K562 (cell line): ENCODE measurements at regions not wholly inside any gene's neighbourhood (a gene's known extent, or its start where the extent isn't known, plus 50 kb on each side); places are given as distances from the start of the nearest gene placed in this dataset.

Experiments
- ATAC-seq: fragments of 200-7000 bp; cut with Tn5 transposase; 3 replicates; pipeline ENCODE4 v1.9.1; 2020; ENCODE audit warnings: moderate library complexity
- BruUV-seq: library from RNA; stranded (reverse); fragments of 400-500 nt; replicated peaks from 2 replicates; lab custom pipeline; 2021; lab: Mats Ljungman, UMichigan
- CTCF ChIA-PET: fragments of 300-600 bp; formaldehyde crosslinking; extraction: SDS; loops from one replicate; lab custom pipeline; 2021; ENCODE audit warnings: low intra/inter-chr PET ratio; lab: Yijun Ruan, JAX
- POLR2A ChIA-PET: fragments of 300-600, 350-650 bp; sonication (Branson Sonifier 250); formaldehyde crosslinking; extraction: SDS; loops from one replicate; lab custom pipeline; 2021; ENCODE audit warnings: antibody characterized with exemption, inconsistent platforms; lab: Yijun Ruan, JAX
- DNase-seq, 4 experiments: peaks; one replicate each; pipeline versions ENCODE4 v3.0.0 to v3.0.0-alpha.2; 2011 to 2018; ENCODE audit warnings: low spot score in 3 of 4, mixed read lengths in 3 of 4; ENCODE audit errors: extremely low read depth in 1 of 4
- FAIRE-seq: peaks from 2 replicates; lab custom pipeline; 2011; peaks lifted over from hg19 to GRCh38; lab: Jason Lieb, UNC
- H2AFZ ChIP-seq: 2 replicates; pipeline ENCODE4 v1.6.0; 2011; ENCODE audit warnings: low read depth, low read length, control low read depth, inconsistent platforms
- H3K27ac ChIP-seq: fragments of 200-600 bp; 3 replicates; pipeline ENCODE4 v1.8.0; 2011; ENCODE audit warnings: low read depth, mild to moderate bottlenecking, control low read depth, inconsistent platforms, low read length, moderate library complexity, mixed read lengths; ENCODE audit errors: extremely low read depth
- H3K27me3 ChIP-seq, 2 experiments: fragments of 300-600 bp in 1 of 2; 2 replicates in 1 of 2; 3 replicates in 1 of 2; pipeline versions ENCODE4 v1.6.0 to v1.8.0; 2011; ENCODE audit warnings: inconsistent platforms in 2 of 2, low read length in 2 of 2, mild to moderate bottlenecking in 1 of 2, mixed read lengths in 1 of 2, moderate library complexity in 1 of 2; ENCODE audit not compliant: control insufficient read depth in 2 of 2, insufficient read depth in 2 of 2
- H3K36me3 ChIP-seq: fragments of 300-600 bp; 3 replicates; pipeline ENCODE4 v1.8.0; 2011; ENCODE audit warnings: mild to moderate bottlenecking, low read length, inconsistent platforms; ENCODE audit not compliant: control insufficient read depth, insufficient read depth
- H3K4me1 ChIP-seq, 2 experiments: fragments of 200-600 bp in 1 of 2; replicated peaks in 1 of 2; 2 replicates in 1 of 2; 3 replicates in 1 of 2; pipeline versions ENCODE4 v1.5.1 to v1.8.0; 2011; ENCODE audit warnings: inconsistent platforms in 2 of 2, low read length in 2 of 2, mild to moderate bottlenecking in 1 of 2, mixed read lengths in 1 of 2, moderate library complexity in 1 of 2; ENCODE audit not compliant: control insufficient read depth in 2 of 2, insufficient read depth in 2 of 2
- H3K4me2 ChIP-seq: 2 replicates; pipeline ENCODE4 v1.6.1; 2011; ENCODE audit warnings: low read length, control low read depth, inconsistent platforms, mixed read lengths; ENCODE audit not compliant: insufficient read depth
- H3K4me3 ChIP-seq: fragments of 200-600 bp; sonication (generic), shearing (Covaris generic); 2 replicates; pipeline ENCODE4 v1.5.1; 2016; ENCODE audit warnings: control low read depth, inconsistent platforms
- H3K79me2 ChIP-seq: fragments of 200-600 bp; 3 replicates; pipeline ENCODE4 v1.8.0; 2011; ENCODE audit warnings: low read length, inconsistent platforms; ENCODE audit not compliant: control insufficient read depth, insufficient read depth
- H3K9ac ChIP-seq, 2 experiments: 2 replicates each; pipeline versions ENCODE4 v1.6.0 to v1.6.1; 2011; ENCODE audit warnings: low read depth in 2 of 2, low read length in 2 of 2, control low read depth in 1 of 2, inconsistent platforms in 1 of 2, mild to moderate bottlenecking in 1 of 2, mixed read lengths in 1 of 2; ENCODE audit not compliant: insufficient read depth in 1 of 2
- H3K9me1 ChIP-seq: one replicate; pipeline ENCODE4 v1.6.0; 2011; ENCODE audit warnings: inconsistent platforms, mild to moderate bottlenecking, low read length, moderate library complexity; ENCODE audit not compliant: control insufficient read depth, insufficient read depth
- H3K9me3 ChIP-seq: replicated peaks from 2 replicates; pipeline ENCODE4 v1.5.1; 2011; ENCODE audit warnings: low read depth, low read length, inconsistent platforms; ENCODE audit not compliant: control insufficient read depth, insufficient read depth
- H4K20me1 ChIP-seq: replicated peaks from 2 replicates; pipeline ENCODE4 v1.6.1; 2011; ENCODE audit warnings: low read length, inconsistent platforms, mixed read lengths; ENCODE audit not compliant: control insufficient read depth, insufficient read depth
- C11orf30 ChIP-seq: fragments of 450-650 bp; IDR thresholded peaks from 2 replicates; pipeline ENCODE4 v1.6.1; 2016; ENCODE audit warnings: low read depth, mild to moderate bottlenecking
- EP300 ChIP-seq: IDR thresholded peaks from 2 replicates; pipeline ENCODE4 v1.6.1; 2012; ENCODE audit warnings: low read length, improper control_type of control experiment
- ETS2 ChIP-seq: IDR thresholded peaks from 2 replicates; pipeline ENCODE4 v1.6.1; 2016; ENCODE audit warnings: borderline replicate concordance, missing genetic modification characterization, mild to moderate bottlenecking, moderate library complexity, missing compliant biosample characterization; ENCODE audit not compliant: poor library complexity, severe bottlenecking
- FOXJ3 ChIP-seq: sonication (generic); formaldehyde crosslinking; IDR thresholded peaks from 2 replicates; pipeline ENCODE4 v1.4.0; 2020; ENCODE audit warnings: mild to moderate bottlenecking, missing genetic modification reagents
- FOXK2 ChIP-seq, 2 experiments: fragments of 450-650 bp; IDR thresholded peaks in 1 of 2; conservative IDR thresholded peaks in 1 of 2; 2 replicates each; pipeline ENCODE4 v1.6.1; 2016; ENCODE audit warnings: low read depth in 2 of 2, mild to moderate bottlenecking in 1 of 2
- FOXP1 ChIP-seq: sonication (generic); formaldehyde crosslinking; IDR thresholded peaks from 2 replicates; pipeline ENCODE4 v1.8.0; 2022; ENCODE audit warnings: mild to moderate bottlenecking, missing genetic modification reagents
- SIN3B ChIP-seq: fragments of 450-650 bp; IDR thresholded peaks from 2 replicates; pipeline ENCODE4 v1.6.1; 2017; ENCODE audit warnings: low read depth, mild to moderate bottlenecking, moderate library complexity
- SIRT6 ChIP-seq: IDR thresholded peaks from one replicate; pipeline ENCODE4 v1.6.1; 2012; ENCODE audit warnings: low read depth, mild to moderate bottlenecking, control low read depth, inconsistent platforms, low read length, moderate library complexity
- SMAD4 ChIP-seq: fragments of 250-450 bp; sonication (Bioruptor Pico); conservative IDR thresholded peaks from 2 replicates; pipeline ENCODE4 v1.8.0; 2021; ENCODE audit warnings: inconsistent platforms, mild to moderate bottlenecking, moderate library complexity
- WGBS: fragments of 100-300 bp; shearing (Covaris generic); methylation state at CpG from one replicate; pipeline ENCODE4 v1.1.6; 2016; ENCODE audit warnings: low coverage, mixed read lengths; ENCODE audit not compliant: insufficient coverage; ENCODE audit errors: missing lambda C conversion rate; 5-methylcytosine and 5-hydroxymethylcytosine counted together
- in situ Hi-C: fragments of 300-500 bp; cut with MboI; formaldehyde crosslinking; loops from 4 replicates; pipeline ENCODE4 v1.15.0; 2018; ENCODE audit warnings: inconsistent platforms, mixed read lengths
- intact Hi-C: fragments of 100-400 bp; cut with micrococcal nuclease; formaldehyde crosslinking; loops from 2 replicates; pipeline ENCODE4 v1.14.2; 2022
- TF ChIP-seq, protein P1 (sequence below): fragments of 250-450 bp; sonication (Bioruptor Pico); IDR thresholded peaks from 2 replicates; pipeline ENCODE4 v1.8.0; 2021; ENCODE audit warnings: mild to moderate bottlenecking, moderate library complexity

DNA sequence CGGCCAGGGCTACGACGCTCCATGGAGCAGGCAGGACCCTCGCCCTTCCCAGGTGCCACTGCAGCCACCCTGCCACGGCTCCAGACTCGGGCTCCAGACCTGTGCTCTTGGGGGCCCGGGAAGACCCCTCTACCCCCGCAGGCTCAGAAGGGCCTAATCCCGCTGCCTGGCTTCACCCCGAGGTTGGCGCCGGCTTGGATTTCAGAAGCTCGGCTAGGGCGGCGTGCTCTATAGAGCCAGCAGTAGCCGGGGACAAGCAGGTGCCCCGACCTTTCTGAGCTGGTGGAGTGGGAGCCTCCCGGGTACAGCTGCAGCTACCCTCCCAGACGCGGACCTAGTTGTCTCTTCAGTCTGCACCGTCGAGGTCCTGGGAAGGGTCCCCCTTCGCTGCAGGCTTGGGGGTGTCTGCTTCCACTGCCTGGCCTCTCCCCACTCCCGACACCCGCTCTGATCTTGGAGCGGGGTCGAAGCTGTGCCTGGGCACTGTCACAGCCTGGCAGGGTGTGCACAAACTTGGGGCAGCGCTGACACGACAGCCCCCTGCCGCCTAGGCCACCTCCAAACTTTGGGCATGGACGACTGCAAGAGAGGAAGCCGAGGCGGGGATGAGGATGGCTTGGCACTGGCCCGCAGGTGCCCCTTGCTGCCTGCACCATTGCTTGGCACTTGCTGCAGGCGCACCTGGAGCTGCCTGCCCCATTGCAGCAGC lies 1366.1 kb upstream of the CDH9 start (continued):
- TF ChIP-seq FOXJ3 (CRISPR knock-in tag): no peak
- TF ChIP-seq ETS2 (tag): no peak
- no peak for TF ChIP-seq FOXP1 (CRISPR knock-in tag)
- no peak for TF ChIP-seq SMAD4 (CRISPR knock-in tag)
- no peak for TF ChIP-seq SIN3B
- no peak for TF ChIP-seq FOXK2 (conservative IDR thresholded peaks at IDR 0.05 in 1 of 2, IDR thresholded peaks at IDR 0.05 in 1 of 2; ENCODE audit: low read depth in 2 of 2)
- no peak for TF ChIP-seq C11orf30
- no peak for TF ChIP-seq EP300

DNA sequence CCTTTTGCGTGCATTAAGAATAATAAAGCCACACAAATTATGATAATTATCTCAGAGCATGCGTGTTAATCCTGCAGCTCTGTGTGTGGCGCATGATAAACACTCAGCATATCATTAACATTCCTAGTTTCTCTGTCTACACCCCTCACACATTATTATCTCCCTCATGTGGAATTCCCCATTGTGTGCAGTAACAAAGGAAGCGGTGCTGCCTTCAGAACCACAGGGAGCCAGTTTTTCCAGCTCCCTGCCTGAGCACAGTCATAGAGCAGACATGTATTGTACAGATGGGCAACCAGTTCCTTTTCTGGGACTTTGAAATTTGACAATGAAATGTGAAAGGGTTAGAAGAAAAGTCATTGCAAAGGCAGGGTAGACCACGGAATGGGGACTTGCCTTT lies 1365.5 kb upstream of the CDH9 start:
- Histone ChIP-seq H3K27ac (no peak overlapping the region), H2AFZ (no peak overlapping the region), H3K4me2 (no peak overlapping the region), H3K36me3 (no peaks in the 10 kb centered on the region), H3K27me3 (no peaks in the 10 kb centered on the region), H3K9ac (no peak overlapping the region), H3K79me2 (no peaks in the 10 kb centered on the region), H4K20me1 (no peaks in the 10 kb centered on the region), H3K4me3 (no peak overlapping the region), H3K4me1 (no peaks in the 10 kb centered on the region), H3K9me1 (no peaks in the 10 kb centered on the region), H3K9me3 (no peaks in the 10 kb centered on the region)
- DNase-seq (no peak), ATAC-seq (no peak), FAIRE-seq (no peak)
- 2% methylated on average over 5 of the region's 5 CpGs for WGBS
- ChIA-PET CTCF (no interaction called here), POLR2A (no interaction called here)
- TF ChIP-seq, protein P1, sequence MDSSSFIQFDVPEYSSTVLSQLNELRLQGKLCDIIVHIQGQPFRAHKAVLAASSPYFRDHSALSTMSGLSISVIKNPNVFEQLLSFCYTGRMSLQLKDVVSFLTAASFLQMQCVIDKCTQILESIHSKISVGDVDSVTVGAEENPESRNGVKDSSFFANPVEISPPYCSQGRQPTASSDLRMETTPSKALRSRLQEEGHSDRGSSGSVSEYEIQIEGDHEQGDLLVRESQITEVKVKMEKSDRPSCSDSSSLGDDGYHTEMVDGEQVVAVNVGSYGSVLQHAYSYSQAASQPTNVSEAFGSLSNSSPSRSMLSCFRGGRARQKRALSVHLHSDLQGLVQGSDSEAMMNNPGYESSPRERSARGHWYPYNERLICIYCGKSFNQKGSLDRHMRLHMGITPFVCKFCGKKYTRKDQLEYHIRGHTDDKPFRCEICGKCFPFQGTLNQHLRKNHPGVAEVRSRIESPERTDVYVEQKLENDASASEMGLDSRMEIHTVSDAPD: no peak
- no peak for TF ChIP-seq SIRT6
- intact Hi-C loops: no loop called here
- in situ Hi-C loops: no loop called here
- no TSS peak for BruUV-seq
